HEK293T (cell line): ENCODE measurements at regions not wholly inside any gene's neighbourhood (a gene's known extent, or its start where the extent isn't known, plus 50 kb on each side); places are given as distances from the start of the nearest gene placed in this dataset.

Source experiments
- CTCF ChIA-PET: fragments of 350-600 bp; formaldehyde crosslinking; extraction: SDS; loops from one replicate; lab custom pipeline; 2021; ENCODE audit warnings: antibody characterized with exemption, inconsistent platforms; lab: Yijun Ruan, JAX
- POLR2A ChIA-PET: fragments of 350-600 bp; formaldehyde crosslinking; extraction: SDS; loops from one replicate; lab custom pipeline; 2020; ENCODE audit warnings: antibody characterized with exemption, inconsistent platforms; lab: Yijun Ruan, JAX
- DNase-seq: peaks from one replicate; pipeline ENCODE4 v3.0.0; 2012; ENCODE audit warnings: mixed read lengths; ENCODE audit errors: extremely low spot score
- ARNT ChIP-seq: fragments of 450-650 bp; IDR thresholded peaks from 2 replicates; pipeline ENCODE4 v1.6.1; 2017; ENCODE audit warnings: mild to moderate bottlenecking
- BHLHE40 ChIP-seq: fragments of 450-650 bp; IDR thresholded peaks from 2 replicates; pipeline ENCODE4 v1.6.1; 2016; ENCODE audit warnings: mild to moderate bottlenecking, moderate library complexity, borderline replicate concordance
- CTBP1 ChIP-seq: fragments of 450-650 bp; IDR thresholded peaks from 2 replicates; pipeline ENCODE4 v1.6.1; 2016; ENCODE audit warnings: borderline replicate concordance
- ELF4 ChIP-seq: fragments of 450-650 bp; IDR thresholded peaks from 2 replicates; pipeline ENCODE4 v1.6.1; 2017; ENCODE audit warnings: antibody characterized with exemption
- FOXA1 ChIP-seq: fragments of 450-650 bp; IDR thresholded peaks from 2 replicates; pipeline ENCODE4 v1.6.1; 2016; ENCODE audit warnings: mild to moderate bottlenecking
- FOXK2 ChIP-seq: fragments of 450-650 bp; IDR thresholded peaks from 2 replicates; pipeline ENCODE4 v1.6.1; 2016; ENCODE audit warnings: mild to moderate bottlenecking
- FOXM1 ChIP-seq: fragments of 450-650 bp; IDR thresholded peaks from 2 replicates; pipeline ENCODE4 v1.6.1; 2017; ENCODE audit warnings: mild to moderate bottlenecking, borderline replicate concordance
- HDGF ChIP-seq: fragments of 450-650 bp; IDR thresholded peaks from 2 replicates; pipeline ENCODE4 v1.6.1; 2017; ENCODE audit warnings: antibody characterized with exemption, borderline replicate concordance
- L3MBTL2 ChIP-seq: fragments of 450-650 bp; conservative IDR thresholded peaks from 2 replicates; pipeline ENCODE4 v1.6.1; 2016; ENCODE audit warnings: mild to moderate bottlenecking
- LEF1 ChIP-seq: fragments of 450-650 bp; IDR thresholded peaks from 2 replicates; pipeline ENCODE4 v1.6.1; 2017; ENCODE audit warnings: mild to moderate bottlenecking, borderline replicate concordance
- NFRKB ChIP-seq: fragments of 450-650 bp; IDR thresholded peaks from 2 replicates; pipeline ENCODE4 v1.6.1; 2016; ENCODE audit warnings: mild to moderate bottlenecking, moderate library complexity
- SP1 ChIP-seq: fragments of 450-650 bp; IDR thresholded peaks from 2 replicates; pipeline ENCODE4 v1.6.1; 2017
- SUZ12 ChIP-seq: fragments of 450-650 bp; IDR thresholded peaks from 2 replicates; pipeline ENCODE4 v1.6.1; 2016; ENCODE audit warnings: mild to moderate bottlenecking
- TARDBP ChIP-seq: fragments of 450-650 bp; IDR thresholded peaks from 2 replicates; pipeline ENCODE4 v1.6.1; 2016
- ZNF384 ChIP-seq: fragments of 450-650 bp; IDR thresholded peaks from 2 replicates; pipeline ENCODE4 v1.6.1; 2016
- TF ChIP-seq, protein P1 (sequence below): fragments of 450-650 bp; IDR thresholded peaks from 2 replicates; pipeline ENCODE4 v1.6.1; 2016

DNA sequence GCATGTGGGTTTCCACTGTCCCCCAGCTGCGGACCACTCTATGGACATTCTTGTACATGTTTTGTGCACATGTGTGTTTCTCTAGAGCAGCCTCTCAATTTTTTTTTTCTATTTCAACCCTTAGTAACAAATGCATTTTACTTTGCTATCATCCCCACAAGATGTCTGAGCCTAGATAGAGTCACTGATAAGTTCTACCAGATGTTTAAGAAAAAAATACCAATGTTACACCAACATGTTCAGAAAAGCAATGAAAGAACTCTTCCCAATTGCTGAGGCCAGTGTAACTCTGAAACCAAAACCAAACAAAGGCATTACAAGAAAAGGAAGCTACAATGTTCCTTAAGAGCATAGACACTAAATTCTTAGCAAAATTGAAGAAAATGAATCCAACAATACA lies 218.5 kb downstream of the CXCL12 start:
- TF ChIP-seq LEF1 (no peak), CTBP1 (no peak), ELF4 (no peak), FOXM1 (no peak), BHLHE40 (no peak), ARNT (no peak), L3MBTL2 (no peak), NFRKB (no peak), FOXK2 (no peak), FOXA1 (no peak)
- ChIA-PET POLR2A (no interaction called here), CTCF (no interaction called here)
- no peak for DNase-seq

DNA sequence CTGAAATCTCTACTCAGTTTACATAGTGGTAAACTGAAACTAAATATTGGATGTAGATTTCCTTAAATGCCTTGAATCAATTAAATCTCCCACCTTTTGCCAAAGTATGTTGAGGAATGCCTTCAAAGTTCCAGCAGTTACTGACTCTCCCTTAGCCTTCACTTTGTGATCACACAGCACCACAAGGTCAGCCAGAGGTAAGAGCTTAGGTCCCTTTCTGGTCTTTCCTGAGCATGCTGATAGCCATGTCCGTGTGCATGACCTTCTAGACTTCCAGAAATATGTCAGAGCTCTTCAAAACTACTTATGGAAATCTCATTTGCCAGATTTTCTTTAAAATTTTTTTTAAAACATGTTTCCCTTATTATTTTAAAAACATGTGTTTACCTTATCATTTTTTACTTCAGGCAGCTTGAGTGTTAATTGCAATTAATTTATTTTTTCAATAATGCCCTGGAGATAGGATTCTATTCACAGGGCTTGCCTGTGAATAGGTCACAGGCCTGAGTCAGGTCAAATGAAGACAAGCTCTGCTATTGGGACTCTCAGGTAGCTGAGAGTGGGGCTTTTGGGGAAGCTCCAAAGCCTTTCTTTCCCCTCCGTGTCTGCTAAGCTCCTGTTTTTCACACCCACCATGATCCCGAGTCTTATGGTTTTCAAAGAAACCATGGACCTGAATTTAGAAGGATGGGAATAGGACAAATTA lies 220.5 kb downstream of the CXCL12 start:
- POLR2A ChIA-PET = no interaction called here
- TF ChIP-seq ZNF384 (no peak), SUZ12 (no peak), ELF4 (no peak), FOXK2 (no peak), CTBP1 (no peak), FOXA1 (no peak)
- CTCF ChIA-PET = no interaction called here
- DNase-seq = no peak

DNA sequence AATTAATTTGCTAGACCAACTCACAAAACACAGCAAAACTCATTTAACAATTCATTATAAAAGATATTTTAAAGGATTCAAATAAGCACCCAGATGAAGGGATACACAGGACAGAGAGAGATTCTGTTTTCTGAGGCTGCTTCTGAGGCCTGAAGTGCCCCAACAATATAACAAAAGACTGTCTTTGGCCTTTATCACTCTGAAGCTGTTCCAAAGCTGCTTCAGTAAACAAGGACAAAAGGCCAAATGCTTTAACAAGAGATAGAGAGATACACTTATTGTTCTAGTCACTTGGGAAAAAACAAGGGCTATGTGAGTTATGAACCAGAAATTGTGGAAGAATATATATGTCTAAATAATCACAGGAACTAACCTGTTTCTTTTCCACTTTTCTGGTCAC lies 223.7 kb downstream of the CXCL12 start:
- DNase-seq = no peak
- no peak for TF ChIP-seq LEF1
- POLR2A ChIA-PET = no interaction called here
- CTCF ChIA-PET = no interaction called here

DNA sequence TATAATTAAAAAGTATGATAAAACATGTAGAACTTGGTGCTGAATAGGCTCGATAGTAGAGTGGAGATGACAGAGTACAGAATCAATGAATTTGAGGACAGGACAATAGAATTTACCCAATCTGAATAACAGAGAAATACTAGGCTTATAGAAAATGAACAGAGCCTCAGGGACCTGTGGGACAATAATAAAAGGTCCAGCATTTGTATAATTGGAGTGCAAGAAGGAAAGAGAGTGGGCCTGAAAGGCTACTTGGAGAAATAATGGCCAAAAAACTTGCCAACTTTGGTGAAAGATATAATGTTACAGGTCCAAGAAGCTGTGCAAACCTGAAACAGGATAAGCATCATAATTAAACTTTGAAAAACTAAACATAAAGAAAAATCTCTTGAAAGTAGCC lies 227.3 kb downstream of the CXCL12 start:
- TF ChIP-seq SUZ12 (no peak), LEF1 (no peak), ELF4 (no peak), NFRKB (no peak), FOXK2 (no peak), ARNT (no peak), BHLHE40 (no peak), L3MBTL2 (no peak), FOXM1 (no peak), SP1 (no peak), FOXA1 (no peak), TARDBP (no peak), ZNF384 (no peak)
- TF ChIP-seq, protein P1, sequence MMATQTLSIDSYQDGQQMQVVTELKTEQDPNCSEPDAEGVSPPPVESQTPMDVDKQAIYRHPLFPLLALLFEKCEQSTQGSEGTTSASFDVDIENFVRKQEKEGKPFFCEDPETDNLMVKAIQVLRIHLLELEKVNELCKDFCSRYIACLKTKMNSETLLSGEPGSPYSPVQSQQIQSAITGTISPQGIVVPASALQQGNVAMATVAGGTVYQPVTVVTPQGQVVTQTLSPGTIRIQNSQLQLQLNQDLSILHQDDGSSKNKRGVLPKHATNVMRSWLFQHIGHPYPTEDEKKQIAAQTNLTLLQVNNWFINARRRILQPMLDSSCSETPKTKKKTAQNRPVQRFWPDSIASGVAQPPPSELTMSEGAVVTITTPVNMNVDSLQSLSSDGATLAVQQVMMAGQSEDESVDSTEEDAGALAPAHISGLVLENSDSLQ = no peak
- POLR2A ChIA-PET = no interaction called here
- no peak for DNase-seq

DNA sequence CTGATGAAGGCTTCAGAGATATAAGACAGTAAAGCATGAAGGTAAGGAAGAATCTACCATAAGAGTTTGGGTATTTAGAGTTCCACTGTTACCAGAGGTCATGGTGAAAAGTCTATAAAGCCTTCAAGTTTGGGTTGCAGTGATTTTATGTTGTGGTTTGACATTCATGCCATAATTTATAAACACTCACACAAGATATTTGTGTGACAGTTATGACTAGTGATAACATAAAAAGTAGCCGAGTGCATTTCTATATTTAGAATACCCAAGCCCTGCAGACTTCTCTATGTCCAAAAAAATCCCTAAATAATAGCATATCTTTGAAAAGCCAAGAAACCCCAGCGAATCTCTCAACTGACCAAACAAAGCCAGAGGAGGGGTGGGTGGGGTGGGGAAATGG lies 229.9 kb downstream of the CXCL12 start:
- POLR2A ChIA-PET = no interaction called here
- DNase-seq = no peak
- CTCF ChIA-PET = no interaction called here

More for the DNA sequence above, 227.3 kb downstream of the CXCL12 start:
- CTCF ChIA-PET = no interaction called here

DNA sequence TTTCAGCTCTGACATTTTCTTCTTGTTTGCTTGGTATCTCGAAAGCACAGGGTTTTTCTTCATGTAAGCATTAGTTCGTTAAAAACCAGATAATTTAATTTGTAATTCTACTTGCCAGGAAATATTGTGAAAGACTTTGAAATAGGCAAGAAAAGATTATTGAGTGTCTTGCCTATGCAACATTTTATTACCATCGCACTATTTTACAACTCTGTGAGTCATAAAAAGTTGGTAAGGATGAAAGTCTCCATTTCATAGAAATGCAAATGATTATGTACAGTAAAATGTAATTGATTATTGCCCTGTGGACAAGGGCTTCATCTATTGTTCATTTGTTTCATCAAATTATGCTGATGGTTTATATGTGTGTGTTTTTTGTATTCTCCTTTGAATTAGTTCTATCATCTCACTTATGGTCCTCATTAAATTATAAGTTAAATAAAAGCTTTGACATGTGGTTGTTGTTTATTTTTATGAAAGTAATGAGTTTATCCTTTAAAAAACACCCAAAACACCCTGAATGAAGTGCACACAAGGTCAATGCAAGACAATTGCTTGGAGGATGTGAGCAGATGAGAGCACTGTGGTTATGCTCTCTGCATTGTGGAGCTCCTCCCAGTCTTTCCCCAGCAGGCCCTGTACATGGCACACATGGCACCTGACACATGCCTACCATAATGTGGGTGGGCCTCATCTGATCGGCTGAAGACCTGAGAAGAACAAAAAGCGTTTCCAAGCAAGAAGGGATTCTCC lies 230.8 kb downstream of the CXCL12 start:
- ChIA-PET CTCF (no interaction called here), POLR2A (no interaction called here)
- TF ChIP-seq L3MBTL2 = no peak
- TF ChIP-seq FOXM1 = no peak
- TF ChIP-seq ZNF384 = no peak
- TF ChIP-seq, protein P1 = no peak
- no peak for TF ChIP-seq NFRKB
- no peak for TF ChIP-seq BHLHE40
- TF ChIP-seq SP1 = no peak
- no peak for TF ChIP-seq FOXA1
- no peak for TF ChIP-seq SUZ12
- DNase-seq = no peak

More for the DNA sequence above, 229.9 kb downstream of the CXCL12 start:
- TF ChIP-seq CTBP1 (no peak), SUZ12 (no peak), NFRKB (no peak)

DNA sequence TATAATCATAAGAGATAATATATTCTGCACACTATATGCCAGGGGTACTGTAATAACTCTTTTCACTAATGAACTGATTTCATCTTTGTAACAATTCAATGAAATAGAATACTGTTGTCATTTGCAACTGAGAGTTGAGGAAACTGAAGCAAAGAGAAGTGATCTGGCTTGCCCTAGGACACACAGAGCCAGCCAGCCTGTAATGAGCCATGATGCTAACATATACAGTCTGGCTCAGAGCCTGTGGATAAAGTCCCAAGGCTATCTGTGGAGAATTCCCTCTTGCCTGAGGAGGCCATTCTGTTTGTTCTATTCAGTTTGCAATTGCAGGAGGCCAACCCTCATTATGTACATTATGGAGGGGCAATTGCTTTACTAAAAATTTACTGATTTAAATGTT lies 241.3 kb downstream of the CXCL12 start:
- POLR2A ChIA-PET = no interaction called here
- CTCF ChIA-PET = no interaction called here
- TF ChIP-seq NFRKB (no peak), SUZ12 (no peak), FOXK2 (no peak), SP1 (no peak), BHLHE40 (no peak), ELF4 (no peak), FOXA1 (no peak), L3MBTL2 (no peak), FOXM1 (no peak), ZNF384 (no peak), TARDBP (no peak), HDGF (no peak), ARNT (no peak), LEF1 (no peak), CTBP1 (no peak)
- TF ChIP-seq, protein P1 = no peak
- no peak for DNase-seq
